ENCODE measurements at regions not wholly inside any gene's neighbourhood (a gene's known extent, or its start where the extent isn't known, plus 50 kb on each side); places are given as distances from the start of the nearest gene placed in this dataset.
"Not testable (repeated sequence)": the region's sequence is repeated elsewhere in the genome, so short reads cannot be mapped to it uniquely, and the experiment has no call there.

GRCh38 chr6:134746140-134746539 is 203.8 kb downstream of the ALDH8A1 start:
- TF ChIP-seq, protein P1, sequence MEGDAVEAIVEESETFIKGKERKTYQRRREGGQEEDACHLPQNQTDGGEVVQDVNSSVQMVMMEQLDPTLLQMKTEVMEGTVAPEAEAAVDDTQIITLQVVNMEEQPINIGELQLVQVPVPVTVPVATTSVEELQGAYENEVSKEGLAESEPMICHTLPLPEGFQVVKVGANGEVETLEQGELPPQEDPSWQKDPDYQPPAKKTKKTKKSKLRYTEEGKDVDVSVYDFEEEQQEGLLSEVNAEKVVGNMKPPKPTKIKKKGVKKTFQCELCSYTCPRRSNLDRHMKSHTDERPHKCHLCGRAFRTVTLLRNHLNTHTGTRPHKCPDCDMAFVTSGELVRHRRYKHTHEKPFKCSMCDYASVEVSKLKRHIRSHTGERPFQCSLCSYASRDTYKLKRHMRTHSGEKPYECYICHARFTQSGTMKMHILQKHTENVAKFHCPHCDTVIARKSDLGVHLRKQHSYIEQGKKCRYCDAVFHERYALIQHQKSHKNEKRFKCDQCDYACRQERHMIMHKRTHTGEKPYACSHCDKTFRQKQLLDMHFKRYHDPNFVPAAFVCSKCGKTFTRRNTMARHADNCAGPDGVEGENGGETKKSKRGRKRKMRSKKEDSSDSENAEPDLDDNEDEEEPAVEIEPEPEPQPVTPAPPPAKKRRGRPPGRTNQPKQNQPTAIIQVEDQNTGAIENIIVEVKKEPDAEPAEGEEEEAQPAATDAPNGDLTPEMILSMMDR (IDR thresholded peaks at IDR 0.05; ENCODE audit: low read depth, low read length): no peak
- H3K4me3 ChIP-seq (ENCODE audit: low read depth, low read length): no peak overlapping the region

- not testable (repeated sequence) for H3K4me3 ChIP-seq (ENCODE audit: low read depth, low read length)
These were observed 204.7 kb downstream of the ALDH8A1 start for GRCh38 chr6:134745192-134745591.

DNA sequence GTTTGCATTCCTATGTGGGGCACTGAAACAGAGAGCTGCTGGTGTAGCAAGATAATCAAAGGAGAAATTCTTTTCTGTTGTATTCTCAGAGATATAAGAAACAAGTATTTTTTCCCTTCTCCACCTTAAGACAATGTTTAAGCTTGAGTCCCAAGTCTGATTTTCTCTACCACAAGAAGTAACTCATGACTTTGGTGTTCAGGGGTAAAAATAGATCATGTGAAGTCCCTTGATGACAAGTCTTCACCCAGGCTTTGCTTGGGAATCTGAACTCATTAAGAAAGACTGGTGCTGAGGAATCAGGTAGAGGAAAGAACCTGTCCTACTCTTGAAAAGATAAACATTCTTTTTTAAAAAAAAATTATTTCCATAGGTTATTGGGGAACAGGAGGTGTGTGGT is 205.6 kb downstream of the ALDH8A1 start:
- TF ChIP-seq, protein P1 (IDR thresholded peaks at IDR 0.05; ENCODE audit: low read depth, low read length): no peak

DNA sequence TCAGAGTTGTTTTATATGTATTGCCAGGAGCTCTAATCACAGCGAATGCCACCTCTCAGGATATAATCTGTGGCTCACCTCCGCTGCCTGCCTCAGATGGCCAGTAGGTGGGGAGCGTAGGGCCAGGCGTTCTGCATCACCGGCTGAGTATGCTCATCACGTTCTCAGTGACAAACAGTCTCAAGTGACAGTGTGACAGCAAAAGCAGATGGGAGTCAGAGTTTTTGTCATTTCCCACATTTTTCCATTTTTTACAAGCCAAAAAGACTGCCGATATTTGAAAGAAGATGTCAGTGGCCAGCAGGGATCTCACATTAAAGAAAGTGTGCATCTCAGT is 208.7 kb downstream of the ALDH8A1 start:
- TF ChIP-seq, protein P1 (IDR thresholded peaks at IDR 0.05; ENCODE audit: low read depth, low read length): no peak
- no peak overlapping the region for H3K4me3 ChIP-seq (ENCODE audit: low read depth, low read length)

More for the DNA sequence above, 205.6 kb downstream of the ALDH8A1 start:
- H3K4me3 ChIP-seq (ENCODE audit: low read depth, low read length): no peak overlapping the region

GRCh38 chr6:134740473-134741199 is 209.3 kb downstream of the ALDH8A1 start:
- H3K4me3 ChIP-seq (ENCODE audit: low read depth, low read length): no peak overlapping the region
- TF ChIP-seq, protein P1 (IDR thresholded peaks at IDR 0.05; ENCODE audit: low read depth, low read length): no peak

DNA sequence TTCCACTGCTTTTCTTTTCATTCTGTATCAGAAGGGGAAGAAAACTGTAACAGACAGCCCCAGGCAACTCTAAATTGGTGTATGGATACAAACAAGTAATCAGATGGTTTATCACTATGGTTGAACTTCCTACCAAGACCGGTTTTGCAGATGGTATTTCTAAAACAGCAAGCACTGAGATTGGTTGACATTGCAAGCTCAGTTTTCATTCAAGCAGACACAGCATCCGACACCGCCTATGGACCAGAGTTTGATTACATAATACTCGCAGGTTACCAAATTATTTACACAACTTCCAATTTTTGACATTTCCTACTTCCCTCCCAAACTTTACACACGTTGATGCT is 209.9 kb downstream of the ALDH8A1 start:
- TF ChIP-seq, protein P1 (IDR thresholded peaks at IDR 0.05; ENCODE audit: low read depth, low read length): no peak
- no peak overlapping the region for H3K4me3 ChIP-seq (ENCODE audit: low read depth, low read length)

DNA sequence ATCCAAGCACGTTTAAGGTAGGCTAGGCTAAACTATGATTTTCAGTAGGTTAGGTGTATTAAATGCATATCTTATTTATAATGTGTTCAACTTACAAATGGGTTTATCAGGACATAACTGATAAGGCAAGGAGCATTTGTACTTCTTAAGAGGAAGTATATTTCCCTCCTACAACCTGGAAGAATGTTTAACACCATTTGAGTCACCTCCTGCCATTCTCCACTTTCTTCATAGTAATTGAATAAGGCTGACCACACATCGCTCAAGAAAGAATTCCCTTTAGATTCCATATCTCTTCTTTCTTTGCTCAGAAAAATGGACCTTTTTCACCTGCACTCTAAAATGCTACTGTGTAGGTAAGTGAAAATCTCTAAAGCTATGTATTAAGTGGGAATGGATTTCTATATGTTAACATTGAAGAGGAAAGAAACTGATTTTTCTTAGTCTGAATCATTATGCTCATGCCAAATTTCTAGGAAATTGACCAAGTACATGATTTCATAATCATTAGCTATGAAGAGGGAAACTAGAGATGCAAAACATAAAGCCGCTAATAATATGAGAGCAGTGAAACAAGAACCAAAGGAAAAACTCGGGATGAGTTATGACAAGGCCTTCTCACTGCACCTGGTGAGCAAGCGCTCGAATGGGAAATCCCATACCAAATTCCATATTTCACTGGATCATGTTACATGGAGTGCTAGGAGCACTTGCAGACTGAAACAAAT is 210.4 kb downstream of the ALDH8A1 start:
- no peak overlapping the region for H3K4me3 ChIP-seq (ENCODE audit: low read depth, low read length)
- TF ChIP-seq, protein P1 (IDR thresholded peaks at IDR 0.05; ENCODE audit: low read depth, low read length): no peak
